NT2/D1 (cell line): ENCODE measurements at regions not wholly inside any gene's neighbourhood (a gene's known extent, or its start where the extent isn't known, plus 50 kb on each side); places are given as distances from the start of the nearest gene placed in this dataset.

Experiments used
- YY1 ChIP-seq: IDR thresholded peaks from 2 replicates; pipeline ENCODE4 v1.6.1; 2011; ENCODE audit not compliant: insufficient read length, insufficient read depth
- ZNF274 ChIP-seq: IDR thresholded peaks from 2 replicates; pipeline ENCODE4 v1.6.1; 2011; ENCODE audit warnings: mild to moderate bottlenecking, low read depth, low read length

DNA sequence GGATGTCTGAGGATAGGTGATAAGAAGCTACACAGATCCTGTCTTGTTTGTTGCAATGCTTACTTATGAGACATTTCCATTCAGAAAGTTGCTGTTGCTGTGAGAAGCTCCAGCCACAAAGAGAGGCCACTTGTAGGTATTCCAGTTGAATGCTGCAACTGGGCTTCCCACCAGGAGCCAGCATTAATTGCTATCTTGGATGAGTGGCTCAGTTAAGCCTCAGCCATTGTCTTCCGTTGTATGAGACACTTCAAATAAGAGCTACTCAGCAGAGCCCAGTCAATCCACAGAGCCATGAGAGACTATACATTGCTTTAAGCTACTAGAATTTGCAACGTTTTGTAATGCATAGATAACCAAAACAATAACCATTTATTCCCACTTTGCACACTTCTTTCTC, 104.3 kb upstream of the ARRDC3 start:
- TF ChIP-seq YY1 (no peak), ZNF274 (no peak)
